ENCODE measurements at regions not wholly inside any gene's neighbourhood (a gene's known extent, or its start where the extent isn't known, plus 50 kb on each side); places are given as distances from the start of the nearest gene placed in this dataset.

DNA sequence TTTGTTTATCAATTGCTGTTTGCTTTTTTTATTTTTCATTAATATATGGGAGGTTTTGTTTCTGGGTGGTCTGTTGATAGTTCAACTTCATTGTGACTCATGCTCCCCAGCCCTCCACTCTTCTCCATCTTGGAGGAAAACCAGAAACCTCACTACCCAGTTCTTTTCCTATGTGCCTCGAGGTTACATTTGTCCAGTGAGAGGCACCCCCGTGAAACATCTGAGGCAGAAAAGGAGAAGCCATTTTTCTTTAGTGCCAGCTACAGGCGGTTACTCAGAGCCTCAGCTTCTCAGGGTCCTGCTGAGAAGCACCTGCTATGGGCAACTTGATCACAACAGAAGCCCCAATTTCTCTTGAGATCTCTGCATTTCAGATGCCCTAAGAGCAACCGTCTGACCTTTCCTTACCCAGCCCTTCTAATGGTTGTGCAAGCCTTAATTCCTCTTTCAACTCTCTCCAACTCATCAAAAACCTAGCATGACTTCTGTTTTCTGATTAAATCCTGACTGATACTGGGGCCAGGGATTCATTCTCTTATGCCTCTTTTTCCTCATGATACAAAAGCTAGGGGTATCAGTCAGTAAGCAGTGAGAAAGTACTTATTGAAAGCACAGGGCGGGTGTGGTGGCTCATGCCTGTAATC is 144.6 kb downstream of the ELOVL4 start:
- H3K27ac ChIP-seq (ENCODE audit: low read depth in 1 of 2, low read length in 2 of 2), result no peak overlapping the region
- no peaks in the 10 kb centered on the region for H3K4me1 ChIP-seq (ENCODE audit: control insufficient read depth in 4 of 4, insufficient read depth in 4 of 4, low read length in 3 of 4)
- no peaks in the 10 kb centered on the region for H3K36me3 ChIP-seq (ENCODE audit: control insufficient read depth in 4 of 4, insufficient read depth in 3 of 4, low read depth in 1 of 4, low read length in 3 of 4)
- no peak for DNase-seq (ENCODE audit: low spot score)
- TF ChIP-seq GABPA (IDR thresholded peaks at IDR 0.05 in 1 of 2, conservative IDR thresholded peaks at IDR 0.05 in 1 of 2) (no peak), EGR1 (IDR thresholded peaks at IDR 0.05; ENCODE audit: low read depth in 2 of 2) (no peak), RAD21 (IDR thresholded peaks at IDR 0.05) (no peak), SP1 (IDR thresholded peaks at IDR 0.05) (no peak), HNF4G (IDR thresholded peaks at IDR 0.05) (no peak), FOXA2 (IDR thresholded peaks at IDR 0.05) (no peak), YY1 (IDR thresholded peaks at IDR 0.05) (no peak), JUND (IDR thresholded peaks at IDR 0.05) (no peak), FOXA1 (IDR thresholded peaks at IDR 0.05) (no peak), HNF4A (conservative IDR thresholded peaks at IDR 0.05) (no peak), NR2F2 (IDR thresholded peaks at IDR 0.05) (no peak), RXRA (IDR thresholded peaks at IDR 0.05) (no peak), TAF1 (conservative IDR thresholded peaks at IDR 0.05) (no peak)
- TF ChIP-seq, protein P1, sequence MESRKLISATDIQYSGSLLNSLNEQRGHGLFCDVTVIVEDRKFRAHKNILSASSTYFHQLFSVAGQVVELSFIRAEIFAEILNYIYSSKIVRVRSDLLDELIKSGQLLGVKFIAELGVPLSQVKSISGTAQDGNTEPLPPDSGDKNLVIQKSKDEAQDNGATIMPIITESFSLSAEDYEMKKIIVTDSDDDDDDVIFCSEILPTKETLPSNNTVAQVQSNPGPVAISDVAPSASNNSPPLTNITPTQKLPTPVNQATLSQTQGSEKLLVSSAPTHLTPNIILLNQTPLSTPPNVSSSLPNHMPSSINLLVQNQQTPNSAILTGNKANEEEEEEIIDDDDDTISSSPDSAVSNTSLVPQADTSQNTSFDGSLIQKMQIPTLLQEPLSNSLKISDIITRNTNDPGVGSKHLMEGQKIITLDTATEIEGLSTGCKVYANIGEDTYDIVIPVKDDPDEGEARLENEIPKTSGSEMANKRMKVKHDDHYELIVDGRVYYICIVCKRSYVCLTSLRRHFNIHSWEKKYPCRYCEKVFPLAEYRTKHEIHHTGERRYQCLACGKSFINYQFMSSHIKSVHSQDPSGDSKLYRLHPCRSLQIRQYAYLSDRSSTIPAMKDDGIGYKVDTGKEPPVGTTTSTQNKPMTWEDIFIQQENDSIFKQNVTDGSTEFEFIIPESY (IDR thresholded peaks at IDR 0.05), result no peak
- TF ChIP-seq, protein P2, sequence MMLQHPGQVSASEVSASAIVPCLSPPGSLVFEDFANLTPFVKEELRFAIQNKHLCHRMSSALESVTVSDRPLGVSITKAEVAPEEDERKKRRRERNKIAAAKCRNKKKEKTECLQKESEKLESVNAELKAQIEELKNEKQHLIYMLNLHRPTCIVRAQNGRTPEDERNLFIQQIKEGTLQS (IDR thresholded peaks at IDR 0.05), result no peak
- TF ChIP-seq, protein P3, sequence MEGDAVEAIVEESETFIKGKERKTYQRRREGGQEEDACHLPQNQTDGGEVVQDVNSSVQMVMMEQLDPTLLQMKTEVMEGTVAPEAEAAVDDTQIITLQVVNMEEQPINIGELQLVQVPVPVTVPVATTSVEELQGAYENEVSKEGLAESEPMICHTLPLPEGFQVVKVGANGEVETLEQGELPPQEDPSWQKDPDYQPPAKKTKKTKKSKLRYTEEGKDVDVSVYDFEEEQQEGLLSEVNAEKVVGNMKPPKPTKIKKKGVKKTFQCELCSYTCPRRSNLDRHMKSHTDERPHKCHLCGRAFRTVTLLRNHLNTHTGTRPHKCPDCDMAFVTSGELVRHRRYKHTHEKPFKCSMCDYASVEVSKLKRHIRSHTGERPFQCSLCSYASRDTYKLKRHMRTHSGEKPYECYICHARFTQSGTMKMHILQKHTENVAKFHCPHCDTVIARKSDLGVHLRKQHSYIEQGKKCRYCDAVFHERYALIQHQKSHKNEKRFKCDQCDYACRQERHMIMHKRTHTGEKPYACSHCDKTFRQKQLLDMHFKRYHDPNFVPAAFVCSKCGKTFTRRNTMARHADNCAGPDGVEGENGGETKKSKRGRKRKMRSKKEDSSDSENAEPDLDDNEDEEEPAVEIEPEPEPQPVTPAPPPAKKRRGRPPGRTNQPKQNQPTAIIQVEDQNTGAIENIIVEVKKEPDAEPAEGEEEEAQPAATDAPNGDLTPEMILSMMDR (IDR thresholded peaks at IDR 0.05; ENCODE audit: low read depth, low read length, missing input control), result no peak
- TF ChIP-seq, protein P4, sequence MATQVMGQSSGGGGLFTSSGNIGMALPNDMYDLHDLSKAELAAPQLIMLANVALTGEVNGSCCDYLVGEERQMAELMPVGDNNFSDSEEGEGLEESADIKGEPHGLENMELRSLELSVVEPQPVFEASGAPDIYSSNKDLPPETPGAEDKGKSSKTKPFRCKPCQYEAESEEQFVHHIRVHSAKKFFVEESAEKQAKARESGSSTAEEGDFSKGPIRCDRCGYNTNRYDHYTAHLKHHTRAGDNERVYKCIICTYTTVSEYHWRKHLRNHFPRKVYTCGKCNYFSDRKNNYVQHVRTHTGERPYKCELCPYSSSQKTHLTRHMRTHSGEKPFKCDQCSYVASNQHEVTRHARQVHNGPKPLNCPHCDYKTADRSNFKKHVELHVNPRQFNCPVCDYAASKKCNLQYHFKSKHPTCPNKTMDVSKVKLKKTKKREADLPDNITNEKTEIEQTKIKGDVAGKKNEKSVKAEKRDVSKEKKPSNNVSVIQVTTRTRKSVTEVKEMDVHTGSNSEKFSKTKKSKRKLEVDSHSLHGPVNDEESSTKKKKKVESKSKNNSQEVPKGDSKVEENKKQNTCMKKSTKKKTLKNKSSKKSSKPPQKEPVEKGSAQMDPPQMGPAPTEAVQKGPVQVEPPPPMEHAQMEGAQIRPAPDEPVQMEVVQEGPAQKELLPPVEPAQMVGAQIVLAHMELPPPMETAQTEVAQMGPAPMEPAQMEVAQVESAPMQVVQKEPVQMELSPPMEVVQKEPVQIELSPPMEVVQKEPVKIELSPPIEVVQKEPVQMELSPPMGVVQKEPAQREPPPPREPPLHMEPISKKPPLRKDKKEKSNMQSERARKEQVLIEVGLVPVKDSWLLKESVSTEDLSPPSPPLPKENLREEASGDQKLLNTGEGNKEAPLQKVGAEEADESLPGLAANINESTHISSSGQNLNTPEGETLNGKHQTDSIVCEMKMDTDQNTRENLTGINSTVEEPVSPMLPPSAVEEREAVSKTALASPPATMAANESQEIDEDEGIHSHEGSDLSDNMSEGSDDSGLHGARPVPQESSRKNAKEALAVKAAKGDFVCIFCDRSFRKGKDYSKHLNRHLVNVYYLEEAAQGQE (IDR thresholded peaks at IDR 0.05), result no peak
- WGBS, result 76% methylated on average over 5 of the region's 5 CpGs
- H3K9me3 ChIP-seq (ENCODE audit: control insufficient read depth in 4 of 4, low read length in 3 of 4), result peaks cover 0 to 2% (median 0%) of the 10 kb centered on the region in 4 donors
- no peaks in the 10 kb centered on the region for H3K27me3 ChIP-seq (ENCODE audit: control insufficient read depth in 4 of 4, insufficient read depth in 4 of 4, low read length in 3 of 4)
- no peak overlapping the region for H3K4me3 ChIP-seq (ENCODE audit: low read depth in 1 of 3, low read length in 3 of 3)
- H3K9ac ChIP-seq (ENCODE audit: low read depth in 1 of 2, low read length in 2 of 2), result no peak overlapping the region
